Esophagus squamous epithelium (tissue), 4 donors: ENCODE measurements at regions not wholly inside any gene's neighbourhood (a gene's known extent, or its start where the extent isn't known, plus 50 kb on each side); places are given as distances from the start of the nearest gene placed in this dataset.

Experiments
- CTCF ChIP-seq, 6 experiments: fragments of 450-650 bp in 4 of 6; fragments of 200-600 bp in 2 of 6; sonication (generic) in 2 of 6; IDR thresholded peaks; one replicate each; pipeline ENCODE4 v1.5.1; 2016 to 2019; ENCODE audit warnings: antibody characterized with exemption in 6 of 6, mild to moderate bottlenecking in 4 of 6, moderate library complexity in 4 of 6
- POLR2A ChIP-seq, 4 donors: fragments of 450-650 bp; IDR thresholded peaks; one replicate each; pipeline ENCODE4 v1.6.1; 2017; ENCODE audit warnings: antibody characterized with exemption in 4 of 4, mild to moderate bottlenecking in 4 of 4, moderate library complexity in 3 of 4

- TF ChIP-seq CTCF (IDR thresholded peaks at IDR 0.05) (no peak), POLR2A (IDR thresholded peaks at IDR 0.05) (no peak)
Measured at GRCh38 chr1:221886311-221886710, 144.4 kb upstream of the DUSP10 start.
